ENCODE measurements at regions not wholly inside any gene's neighbourhood (a gene's known extent, or its start where the extent isn't known, plus 50 kb on each side); places are given as distances from the start of the nearest gene placed in this dataset.

DNA sequence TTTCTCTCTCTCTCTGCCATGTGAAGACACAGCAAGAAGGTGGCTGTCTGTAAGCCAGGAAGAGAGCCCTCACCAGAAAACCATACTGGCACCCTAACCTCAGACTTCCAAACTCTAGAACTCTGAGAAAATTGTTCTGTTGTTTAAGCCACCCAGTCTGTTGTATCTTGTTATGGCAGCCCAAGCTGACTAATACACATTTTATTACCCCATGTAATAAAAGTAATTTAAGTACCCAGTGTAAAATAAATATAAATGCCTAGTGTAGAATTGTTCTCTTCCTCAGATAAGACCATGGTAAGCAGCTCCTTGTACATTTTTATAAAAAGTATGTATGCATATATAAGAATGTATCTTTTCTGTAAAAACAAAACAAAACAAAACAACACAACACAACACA lies 119.7 kb downstream of the DTL start:
- Histone ChIP-seq H3K36me3 (ENCODE audit: control insufficient read depth, insufficient read depth, low read length) (no peaks in the 10 kb centered on the region), H3K4me3 (replicated peaks; ENCODE audit: low read depth, low read length) (no peak overlapping the region), H3K27me3 (replicated peaks; ENCODE audit: control insufficient read depth, insufficient read depth, low read length) (no peaks in the 10 kb centered on the region)
- TF ChIP-seq, protein P1, sequence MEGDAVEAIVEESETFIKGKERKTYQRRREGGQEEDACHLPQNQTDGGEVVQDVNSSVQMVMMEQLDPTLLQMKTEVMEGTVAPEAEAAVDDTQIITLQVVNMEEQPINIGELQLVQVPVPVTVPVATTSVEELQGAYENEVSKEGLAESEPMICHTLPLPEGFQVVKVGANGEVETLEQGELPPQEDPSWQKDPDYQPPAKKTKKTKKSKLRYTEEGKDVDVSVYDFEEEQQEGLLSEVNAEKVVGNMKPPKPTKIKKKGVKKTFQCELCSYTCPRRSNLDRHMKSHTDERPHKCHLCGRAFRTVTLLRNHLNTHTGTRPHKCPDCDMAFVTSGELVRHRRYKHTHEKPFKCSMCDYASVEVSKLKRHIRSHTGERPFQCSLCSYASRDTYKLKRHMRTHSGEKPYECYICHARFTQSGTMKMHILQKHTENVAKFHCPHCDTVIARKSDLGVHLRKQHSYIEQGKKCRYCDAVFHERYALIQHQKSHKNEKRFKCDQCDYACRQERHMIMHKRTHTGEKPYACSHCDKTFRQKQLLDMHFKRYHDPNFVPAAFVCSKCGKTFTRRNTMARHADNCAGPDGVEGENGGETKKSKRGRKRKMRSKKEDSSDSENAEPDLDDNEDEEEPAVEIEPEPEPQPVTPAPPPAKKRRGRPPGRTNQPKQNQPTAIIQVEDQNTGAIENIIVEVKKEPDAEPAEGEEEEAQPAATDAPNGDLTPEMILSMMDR (IDR thresholded peaks at IDR 0.05; ENCODE audit: insufficient read depth, low read length, poor library complexity, severe bottlenecking), result no peak
- no peak for DNase-seq (ENCODE audit: extremely low read depth, insufficient read length)

DNA sequence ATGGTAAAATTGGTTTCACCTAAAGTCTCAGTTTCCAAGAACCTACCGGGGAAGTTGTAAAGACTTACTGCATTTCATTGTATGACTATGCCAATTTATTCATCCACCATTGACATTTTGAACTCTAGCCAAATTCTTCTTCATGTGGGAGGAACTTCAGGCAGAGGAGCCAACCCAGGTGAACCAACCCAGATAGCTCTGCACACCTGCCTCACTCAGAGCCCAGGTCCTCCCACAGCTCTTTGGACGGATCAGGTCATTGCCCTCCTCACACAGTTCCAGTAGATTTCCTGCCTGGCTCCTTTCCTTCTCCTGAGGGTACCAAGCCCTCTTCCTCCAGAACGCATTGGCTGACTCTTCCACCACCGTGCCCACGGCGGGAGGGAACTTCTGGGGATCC lies 121.7 kb downstream of the DTL start:
- Histone ChIP-seq H3K4me3 (replicated peaks; ENCODE audit: low read depth, low read length) (no peak overlapping the region), H3K36me3 (ENCODE audit: control insufficient read depth, insufficient read depth, low read length) (no peaks in the 10 kb centered on the region), H3K27me3 (replicated peaks; ENCODE audit: control insufficient read depth, insufficient read depth, low read length) (no peaks in the 10 kb centered on the region)
- TF ChIP-seq, protein P1 (IDR thresholded peaks at IDR 0.05; ENCODE audit: insufficient read depth, low read length, poor library complexity, severe bottlenecking), result no peak
- DNase-seq (ENCODE audit: extremely low read depth, insufficient read length), result no peak

DNA sequence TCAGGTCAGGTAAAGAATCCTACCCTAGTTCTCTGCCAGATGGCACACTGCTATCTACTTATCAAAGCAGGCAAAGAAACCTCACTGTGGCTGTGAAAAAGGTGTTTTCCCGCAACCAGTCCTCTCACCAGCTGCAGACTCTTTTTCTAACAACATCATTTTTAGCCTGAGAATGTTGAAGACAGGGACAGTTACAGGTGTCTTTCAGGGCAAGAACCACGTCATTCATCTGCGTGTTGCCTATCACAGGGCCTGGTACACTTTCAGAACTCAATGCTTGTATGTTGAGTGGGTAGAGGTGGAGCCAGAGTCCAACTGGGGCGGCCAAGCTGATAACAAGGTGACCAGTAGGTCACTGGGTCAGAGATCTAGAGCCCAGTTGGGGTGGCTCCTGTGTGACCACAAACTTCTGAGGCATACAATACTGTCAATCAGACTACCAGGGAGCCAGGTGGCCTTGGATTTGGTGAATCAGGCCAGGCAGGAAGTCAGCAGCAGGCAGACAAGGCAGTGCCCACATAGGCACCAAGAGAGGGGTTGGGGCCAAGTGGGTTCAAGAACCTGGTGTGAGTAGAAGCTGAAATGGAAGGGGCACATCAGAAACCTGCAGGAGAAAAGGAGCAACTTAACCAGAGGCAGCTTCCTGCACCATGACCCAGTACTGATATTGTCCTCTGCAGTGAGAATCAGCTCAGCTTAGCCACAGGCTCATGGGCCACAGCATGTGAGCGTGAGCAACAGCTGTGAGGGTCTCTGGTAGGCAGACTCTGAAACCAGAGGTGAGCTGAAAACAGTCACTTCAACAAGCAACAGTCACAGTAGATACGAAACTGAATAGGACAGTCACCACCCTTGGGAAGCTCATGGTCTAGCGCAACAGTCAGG lies 123.6 kb downstream of the DTL start:
- Histone ChIP-seq H3K27me3 (replicated peaks; ENCODE audit: control insufficient read depth, insufficient read depth, low read length) (no peaks in the 10 kb centered on the region), H3K4me3 (replicated peaks; ENCODE audit: low read depth, low read length) (no peak overlapping the region), H3K36me3 (ENCODE audit: control insufficient read depth, insufficient read depth, low read length) (no peaks in the 10 kb centered on the region)
- TF ChIP-seq, protein P1 (IDR thresholded peaks at IDR 0.05; ENCODE audit: insufficient read depth, low read length, poor library complexity, severe bottlenecking), result no peak
- peak; percentile 59 for DNase-seq (ENCODE audit: extremely low read depth, insufficient read length)

DNA sequence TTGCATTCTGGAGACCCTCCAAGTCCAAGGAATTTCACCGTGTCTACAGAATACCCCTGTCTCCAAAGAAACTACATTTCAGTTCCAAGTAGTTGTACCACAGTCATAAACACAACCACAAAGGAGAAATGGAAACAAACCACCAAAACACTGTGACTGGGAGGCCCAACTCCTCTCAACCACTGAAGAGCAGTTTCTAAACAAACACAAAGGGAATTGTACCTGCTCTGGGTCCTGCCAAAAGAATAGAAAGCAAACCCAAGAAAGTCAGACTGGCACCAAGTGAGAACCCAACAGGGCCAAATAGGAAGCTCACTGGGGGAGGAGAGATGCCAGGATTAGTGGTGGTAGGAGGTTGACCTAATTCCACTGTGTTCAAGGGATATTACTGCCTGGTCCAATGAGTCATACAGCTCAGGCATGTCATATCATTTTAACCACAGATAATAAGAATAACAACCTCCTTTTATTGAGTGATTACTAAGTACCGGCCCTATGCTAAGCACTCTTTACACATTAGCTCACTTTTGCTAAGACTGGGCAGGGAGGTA lies 123.9 kb upstream of the PPP2R5A start:
- no peak overlapping the region for H3K4me3 ChIP-seq (replicated peaks; ENCODE audit: low read depth, low read length)
- no peaks in the 10 kb centered on the region for H3K27me3 ChIP-seq (replicated peaks; ENCODE audit: control insufficient read depth, insufficient read depth, low read length)
- DNase-seq (ENCODE audit: extremely low read depth, insufficient read length), result peak; percentile 22
- TF ChIP-seq, protein P1 (IDR thresholded peaks at IDR 0.05; ENCODE audit: insufficient read depth, low read length, poor library complexity, severe bottlenecking), result no peak
- H3K36me3 ChIP-seq (ENCODE audit: control insufficient read depth, insufficient read depth, low read length), result no peaks in the 10 kb centered on the region

DNA sequence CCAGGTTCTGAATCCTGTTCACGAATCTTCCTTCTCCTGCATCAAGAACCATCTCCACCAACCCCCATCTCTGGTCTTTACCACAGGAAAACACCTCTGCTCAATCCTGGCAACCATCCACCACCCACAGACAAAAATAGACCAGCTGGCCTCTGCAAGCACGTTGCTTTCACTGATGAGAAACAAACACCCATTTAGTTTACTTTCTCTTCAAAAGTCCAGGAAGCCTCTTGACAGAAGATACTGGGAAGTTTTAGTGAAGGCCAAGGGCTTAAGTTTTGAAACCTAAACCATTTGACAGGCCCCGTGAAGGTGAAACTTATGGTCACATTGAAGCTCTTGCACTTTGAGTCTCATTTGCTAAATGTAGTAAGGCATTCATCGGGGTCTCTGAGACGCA lies 122.6 kb upstream of the PPP2R5A start:
- Histone ChIP-seq H3K4me3 (replicated peaks; ENCODE audit: low read depth, low read length) (no peak overlapping the region), H3K36me3 (ENCODE audit: control insufficient read depth, insufficient read depth, low read length) (no peaks in the 10 kb centered on the region), H3K27me3 (replicated peaks; ENCODE audit: control insufficient read depth, insufficient read depth, low read length) (no peaks in the 10 kb centered on the region)
- TF ChIP-seq, protein P1 (IDR thresholded peaks at IDR 0.05; ENCODE audit: insufficient read depth, low read length, poor library complexity, severe bottlenecking), result no peak
- peak; percentile 51 for DNase-seq (ENCODE audit: extremely low read depth, insufficient read length)

All from GM06990 (cell line).